ENCODE measurements at regions not wholly inside any gene's neighbourhood (a gene's known extent, or its start where the extent isn't known, plus 50 kb on each side); places are given as distances from the start of the nearest gene placed in this dataset.
"Not testable (repeated sequence)": the region's sequence is repeated elsewhere in the genome, so short reads cannot be mapped to it uniquely, and the experiment has no call there.

- H3K4me3 ChIP-seq (ENCODE audit: low read length) = no peak overlapping the region
- no peak overlapping the region for H2AFZ ChIP-seq (ENCODE audit: low read length)
- H3K79me2 ChIP-seq (ENCODE audit: low read length) = no peaks in the 10 kb centered on the region
- H3K36me3 ChIP-seq (replicated peaks; ENCODE audit: insufficient read depth, low read length) = no peaks in the 10 kb centered on the region
- no peak overlapping the region for H3K4me2 ChIP-seq (ENCODE audit: low read depth, low read length)
- H4K20me1 ChIP-seq (ENCODE audit: insufficient read depth, low read length) = no peaks in the 10 kb centered on the region
- H3K9me2 ChIP-seq (replicated peaks; ENCODE audit: insufficient read depth, low read length) = no peaks in the 10 kb centered on the region
- TF ChIP-seq EZH2phosphoT487 (IDR thresholded peaks at IDR 0.05; ENCODE audit: low read length) (no peak), CTCF (IDR thresholded peaks at IDR 0.05; ENCODE audit: low read length) (no peak), EZH2 (optimal IDR thresholded peaks at IDR 0.05; ENCODE audit: low read depth, low read length) (no peak)
- H3K9ac ChIP-seq (ENCODE audit: low read length) = no peak overlapping the region
- no peak for DNase-seq
- H3K4me1 ChIP-seq (ENCODE audit: low read length) = no peaks in the 10 kb centered on the region
- no peaks in the 10 kb centered on the region for H3K9me3 ChIP-seq (replicated peaks; ENCODE audit: insufficient read depth, low read length)
- H3K27ac ChIP-seq (ENCODE audit: low read length) = no peak overlapping the region
- no peaks in the 10 kb centered on the region for H3K27me3 ChIP-seq (replicated peaks; ENCODE audit: insufficient read depth, low read length)
- H3F3A ChIP-seq (ENCODE audit: insufficient read depth, low read length) = no peaks in the 10 kb centered on the region
These were observed 889.6 kb upstream of the ADGRL4 start for GRCh38 chr1:79896140-79896539.

- Histone ChIP-seq H3K9ac (ENCODE audit: low read length) (no peak overlapping the region), H3K4me2 (ENCODE audit: low read depth, low read length) (no peak overlapping the region), H3K4me3 (ENCODE audit: low read length) (no peak overlapping the region), H3K9me3 (replicated peaks; ENCODE audit: insufficient read depth, low read length) (no peaks in the 10 kb centered on the region), H3K36me3 (replicated peaks; ENCODE audit: insufficient read depth, low read length) (no peaks in the 10 kb centered on the region), H3K4me1 (ENCODE audit: low read length) (no peaks in the 10 kb centered on the region), H3K27me3 (replicated peaks; ENCODE audit: insufficient read depth, low read length) (no peaks in the 10 kb centered on the region), H3F3A (ENCODE audit: insufficient read depth, low read length) (no peaks in the 10 kb centered on the region), H3K9me2 (replicated peaks; ENCODE audit: insufficient read depth, low read length) (no peaks in the 10 kb centered on the region), H2AFZ (ENCODE audit: low read length) (no peak overlapping the region), H3K27ac (ENCODE audit: low read length) (no peak overlapping the region), H3K79me2 (ENCODE audit: low read length) (no peaks in the 10 kb centered on the region), H4K20me1 (ENCODE audit: insufficient read depth, low read length) (no peaks in the 10 kb centered on the region)
- TF ChIP-seq EZH2 (optimal IDR thresholded peaks at IDR 0.05; ENCODE audit: low read depth, low read length) (no peak), EZH2phosphoT487 (IDR thresholded peaks at IDR 0.05; ENCODE audit: low read length) (no peak), CTCF (IDR thresholded peaks at IDR 0.05; ENCODE audit: low read length) (no peak)
- no peak for DNase-seq
These were observed 889.0 kb upstream of the ADGRL4 start for GRCh38 chr1:79895573-79895972.

- not testable (repeated sequence) for H3F3A ChIP-seq (ENCODE audit: insufficient read depth, low read length); H3K36me3 ChIP-seq (replicated peaks; ENCODE audit: insufficient read depth, low read length); H3K27ac ChIP-seq (ENCODE audit: low read length); H4K20me1 ChIP-seq (ENCODE audit: insufficient read depth, low read length); H3K9me3 ChIP-seq (replicated peaks; ENCODE audit: insufficient read depth, low read length); H3K9me2 ChIP-seq (replicated peaks; ENCODE audit: insufficient read depth, low read length); H3K9ac ChIP-seq (ENCODE audit: low read length); H2AFZ ChIP-seq (ENCODE audit: low read length); H3K79me2 ChIP-seq (ENCODE audit: low read length); H3K4me1 ChIP-seq (ENCODE audit: low read length); DNase-seq; H3K4me2 ChIP-seq (ENCODE audit: low read depth, low read length); H3K27me3 ChIP-seq (replicated peaks; ENCODE audit: insufficient read depth, low read length); H3K4me3 ChIP-seq (ENCODE audit: low read length)
These were observed 887.6 kb upstream of the ADGRL4 start for GRCh38 chr1:79894129-79894528.

- no peaks in the 10 kb centered on the region for H3K4me1 ChIP-seq (ENCODE audit: low read length)
- no peak overlapping the region for H3K27ac ChIP-seq (ENCODE audit: low read length)
- H3K4me2 ChIP-seq (ENCODE audit: low read depth, low read length) = no peak overlapping the region
- no peak for TF ChIP-seq EZH2 (optimal IDR thresholded peaks at IDR 0.05; ENCODE audit: low read depth, low read length)
- no peak for TF ChIP-seq CTCF (IDR thresholded peaks at IDR 0.05; ENCODE audit: low read length)
- TF ChIP-seq EZH2phosphoT487 (IDR thresholded peaks at IDR 0.05; ENCODE audit: low read length) = no peak
- H4K20me1 ChIP-seq (ENCODE audit: insufficient read depth, low read length) = no peaks in the 10 kb centered on the region
- no peak overlapping the region for H3K9ac ChIP-seq (ENCODE audit: low read length)
- H3K36me3 ChIP-seq (replicated peaks; ENCODE audit: insufficient read depth, low read length) = no peaks in the 10 kb centered on the region
- H2AFZ ChIP-seq (ENCODE audit: low read length) = no peak overlapping the region
- H3K79me2 ChIP-seq (ENCODE audit: low read length) = no peaks in the 10 kb centered on the region
- DNase-seq = no peak
- no peaks in the 10 kb centered on the region for H3K9me2 ChIP-seq (replicated peaks; ENCODE audit: insufficient read depth, low read length)
- no peaks in the 10 kb centered on the region for H3F3A ChIP-seq (ENCODE audit: insufficient read depth, low read length)
- no peaks in the 10 kb centered on the region for H3K27me3 ChIP-seq (replicated peaks; ENCODE audit: insufficient read depth, low read length)
- no peak overlapping the region for H3K4me3 ChIP-seq (ENCODE audit: low read length)
- no peaks in the 10 kb centered on the region for H3K9me3 ChIP-seq (replicated peaks; ENCODE audit: insufficient read depth, low read length)
These were observed 880.5 kb upstream of the ADGRL4 start for GRCh38 chr1:79887059-79887458.

All from MM.1S (cell line).